Calu3 (cell line): ENCODE measurements at regions not wholly inside any gene's neighbourhood (a gene's known extent, or its start where the extent isn't known, plus 50 kb on each side); places are given as distances from the start of the nearest gene placed in this dataset.

Source experiments
- BruUV-seq: library from RNA; stranded (reverse); fragments of 400-500 nt; replicated peaks from 2 replicates; lab custom pipeline; 2021; lab: Mats Ljungman, UMichigan
- CTCF ChIA-PET: fragments of 300-600 bp; sonication (Branson Sonifier 250); formaldehyde crosslinking; loops from one replicate; lab custom pipeline; 2022; ENCODE audit warnings: antibody characterized with exemption; lab: Charles Lee
- DNase-seq: peaks from one replicate; pipeline ENCODE4 v3.0.0; 2022
- H3K27ac Mint-ChIP-seq: one replicate; pipeline ENCODE4 v1.8.0; 2022; ENCODE audit warnings: mixed read lengths; ENCODE audit not compliant: unreplicated experiment
- H3K27me3 Mint-ChIP-seq: one replicate; pipeline ENCODE4 v1.8.0; 2022; ENCODE audit warnings: mixed read lengths; ENCODE audit not compliant: unreplicated experiment
- H3K36me3 Mint-ChIP-seq: one replicate; pipeline ENCODE4 v1.8.0; 2022; ENCODE audit warnings: mild to moderate bottlenecking, moderate library complexity, mixed read lengths; ENCODE audit not compliant: insufficient read depth, unreplicated experiment
- H3K4me1 Mint-ChIP-seq: one replicate; pipeline ENCODE4 v1.8.0; 2022; ENCODE audit warnings: mild to moderate bottlenecking, low read depth, mixed read lengths; ENCODE audit not compliant: unreplicated experiment
- H3K4me3 Mint-ChIP-seq: one replicate; pipeline ENCODE4 v1.8.0; 2022; ENCODE audit warnings: mild to moderate bottlenecking, low read depth, moderate library complexity, mixed read lengths; ENCODE audit not compliant: unreplicated experiment
- H3K9me3 Mint-ChIP-seq: one replicate; pipeline ENCODE4 v1.8.0; 2022; ENCODE audit warnings: low read depth, mixed read lengths; ENCODE audit not compliant: unreplicated experiment
- intact Hi-C: fragments of 100-400 bp; cut with micrococcal nuclease; formaldehyde crosslinking; loops from one replicate; pipeline ENCODE4 v1.10.0; 2022; ENCODE audit not compliant: unreplicated experiment
- TF ChIP-seq, protein P1 (sequence below): fragments of 200-600 bp; IDR thresholded peaks from one replicate; pipeline ENCODE4 v1.8.0; 2022; ENCODE audit warnings: antibody characterized with exemption; ENCODE audit not compliant: unreplicated experiment

DNA sequence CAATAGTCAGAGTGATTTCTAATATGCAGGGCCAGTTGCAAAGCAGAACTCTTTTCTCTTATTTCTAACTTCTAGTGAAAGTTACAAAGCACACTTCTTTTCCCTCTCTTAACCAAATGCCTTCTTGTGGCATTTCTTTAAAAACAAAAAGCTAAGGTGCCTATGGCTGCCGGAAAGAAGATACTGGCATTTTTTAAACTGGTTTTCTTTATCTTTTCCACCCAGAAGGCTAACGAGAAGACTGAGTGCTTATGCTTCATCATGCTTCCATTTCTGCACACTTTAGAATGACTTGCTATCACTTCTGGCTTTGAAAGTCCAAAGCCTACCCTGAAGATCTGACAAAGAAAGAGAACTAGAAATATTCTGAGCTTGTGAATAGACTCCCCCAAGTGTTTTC is 141.3 kb downstream of the P2RY1 start:
- BruUV-seq = no TSS peak
- TF ChIP-seq, protein P1, sequence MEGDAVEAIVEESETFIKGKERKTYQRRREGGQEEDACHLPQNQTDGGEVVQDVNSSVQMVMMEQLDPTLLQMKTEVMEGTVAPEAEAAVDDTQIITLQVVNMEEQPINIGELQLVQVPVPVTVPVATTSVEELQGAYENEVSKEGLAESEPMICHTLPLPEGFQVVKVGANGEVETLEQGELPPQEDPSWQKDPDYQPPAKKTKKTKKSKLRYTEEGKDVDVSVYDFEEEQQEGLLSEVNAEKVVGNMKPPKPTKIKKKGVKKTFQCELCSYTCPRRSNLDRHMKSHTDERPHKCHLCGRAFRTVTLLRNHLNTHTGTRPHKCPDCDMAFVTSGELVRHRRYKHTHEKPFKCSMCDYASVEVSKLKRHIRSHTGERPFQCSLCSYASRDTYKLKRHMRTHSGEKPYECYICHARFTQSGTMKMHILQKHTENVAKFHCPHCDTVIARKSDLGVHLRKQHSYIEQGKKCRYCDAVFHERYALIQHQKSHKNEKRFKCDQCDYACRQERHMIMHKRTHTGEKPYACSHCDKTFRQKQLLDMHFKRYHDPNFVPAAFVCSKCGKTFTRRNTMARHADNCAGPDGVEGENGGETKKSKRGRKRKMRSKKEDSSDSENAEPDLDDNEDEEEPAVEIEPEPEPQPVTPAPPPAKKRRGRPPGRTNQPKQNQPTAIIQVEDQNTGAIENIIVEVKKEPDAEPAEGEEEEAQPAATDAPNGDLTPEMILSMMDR = no peak
- no peak overlapping the region for H3K4me3 Mint-ChIP-seq
- no peak overlapping the region for H3K27ac Mint-ChIP-seq
- CTCF ChIA-PET = no interaction called here
- H3K4me1 Mint-ChIP-seq = no peaks in the 10 kb centered on the region
- H3K27me3 Mint-ChIP-seq = no peaks in the 10 kb centered on the region
- no peaks in the 10 kb centered on the region for H3K36me3 Mint-ChIP-seq
- peaks cover 7% of the 10 kb centered on the region for H3K9me3 Mint-ChIP-seq
- DNase-seq = no peak
- intact Hi-C loops = no loop called here

DNA sequence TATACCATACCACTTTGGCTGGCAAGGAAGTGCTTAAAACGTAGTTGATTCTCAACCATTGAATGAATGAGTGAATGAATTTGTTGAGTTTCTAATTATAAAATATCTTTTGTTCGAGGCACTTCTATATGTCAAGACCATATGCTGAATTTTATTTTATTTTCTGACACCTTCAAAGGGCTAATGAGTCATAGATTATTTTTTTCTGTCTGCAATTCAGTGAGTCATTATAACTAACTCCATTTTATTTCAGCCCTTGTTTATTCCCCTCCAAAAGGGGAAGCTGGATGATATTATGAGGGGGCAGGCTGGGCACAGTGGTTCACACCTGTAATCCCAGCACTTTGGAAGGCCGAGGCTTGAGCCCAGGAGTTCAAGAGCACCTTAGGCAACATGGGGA is 142.4 kb downstream of the P2RY1 start:
- no peaks in the 10 kb centered on the region for H3K4me1 Mint-ChIP-seq
- no peak overlapping the region for H3K27ac Mint-ChIP-seq
- peaks cover 9% of the 10 kb centered on the region for H3K9me3 Mint-ChIP-seq
- no peaks in the 10 kb centered on the region for H3K27me3 Mint-ChIP-seq
- BruUV-seq = no TSS peak
- CTCF ChIA-PET = no interaction called here
- DNase-seq = no peak
- intact Hi-C loops = no loop called here
- no peaks in the 10 kb centered on the region for H3K36me3 Mint-ChIP-seq
- TF ChIP-seq, protein P1 = no peak
- H3K4me3 Mint-ChIP-seq = no peak overlapping the region

DNA sequence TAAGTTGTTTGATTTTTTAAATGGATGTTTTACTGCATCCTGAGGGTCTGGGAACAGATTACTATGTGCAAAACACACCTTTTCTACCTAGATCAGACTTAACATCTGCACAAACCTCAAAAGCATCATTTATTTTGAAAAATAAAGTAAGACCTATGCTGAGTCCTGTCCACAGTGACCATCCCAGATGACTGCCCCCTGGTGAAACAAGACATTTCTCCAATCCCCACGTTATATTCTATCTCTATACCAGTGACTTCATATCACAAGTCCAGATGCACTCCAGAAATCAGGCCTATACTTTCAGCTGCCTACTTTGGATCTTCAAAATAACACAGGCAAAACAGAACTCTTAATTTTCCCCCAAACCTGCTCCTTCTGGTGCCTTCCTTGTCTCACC is 143.2 kb downstream of the P2RY1 start:
- intact Hi-C loops = no loop called here
- no TSS peak for BruUV-seq
- Mint-ChIP-seq H3K4me3 (no peak overlapping the region), H3K27me3 (no peaks in the 10 kb centered on the region), H3K36me3 (no peaks in the 10 kb centered on the region), H3K27ac (no peak overlapping the region), H3K9me3 (peaks cover 9% of the 10 kb centered on the region), H3K4me1 (no peaks in the 10 kb centered on the region)
- no peak for DNase-seq
- TF ChIP-seq, protein P1 = no peak
- CTCF ChIA-PET = interaction anchor here (0.5 kb wide), 1 partner anchor 421 kb away, joined by 3 read pairs; no protein-coding TSS in a partner anchor

DNA sequence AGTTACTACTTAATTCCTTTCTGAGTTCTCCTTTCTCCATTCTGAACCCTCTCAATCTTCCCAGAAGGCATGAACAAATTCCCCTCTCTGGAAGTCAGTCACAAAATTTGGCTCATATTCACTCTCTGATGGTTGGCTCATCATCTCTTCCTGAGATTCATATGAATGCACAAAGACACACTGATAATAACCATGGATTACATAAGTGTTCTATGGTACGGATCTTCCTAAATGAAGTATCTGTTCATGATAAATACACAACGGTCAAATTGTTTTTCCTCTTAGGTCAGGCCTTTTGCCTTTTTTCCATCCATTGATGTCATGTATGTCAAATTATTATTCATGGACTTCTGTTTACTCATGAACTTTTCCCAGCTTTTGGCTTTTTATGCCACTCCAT is 162.6 kb downstream of the P2RY1 start:
- Mint-ChIP-seq H3K36me3 (peaks cover 5% of the 10 kb centered on the region), H3K4me1 (peaks cover 26% of the 10 kb centered on the region), H3K9me3 (no peaks in the 10 kb centered on the region), H3K27me3 (no peaks in the 10 kb centered on the region), H3K27ac (no peak overlapping the region), H3K4me3 (no peak overlapping the region)
- DNase-seq = no peak
- BruUV-seq = no TSS peak
- TF ChIP-seq, protein P1 = no peak
- CTCF ChIA-PET = no interaction called here
- intact Hi-C loops = no loop called here

DNA sequence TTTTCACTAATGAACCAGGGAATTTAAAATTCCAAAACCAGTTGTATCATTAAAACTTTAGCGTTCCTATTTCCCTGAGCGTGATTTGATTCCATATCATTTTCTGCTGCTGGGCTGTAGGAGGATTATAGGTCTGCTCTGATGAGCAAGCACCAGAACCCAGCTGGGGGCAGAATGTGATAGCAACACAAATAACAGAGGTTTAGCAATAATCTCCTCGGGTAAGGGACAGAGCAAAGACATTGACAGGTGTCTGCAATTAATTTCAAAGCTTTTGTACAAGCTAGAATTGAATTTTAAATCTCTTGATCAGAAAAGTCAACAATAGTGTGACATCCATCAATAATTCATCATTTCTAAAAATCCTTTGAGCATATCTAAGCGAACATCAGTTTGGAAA is 163.4 kb upstream of the RAP2B start:
- H3K27me3 Mint-ChIP-seq = no peaks in the 10 kb centered on the region
- no peaks in the 10 kb centered on the region for H3K9me3 Mint-ChIP-seq
- no peak overlapping the region for H3K27ac Mint-ChIP-seq
- peaks cover 5% of the 10 kb centered on the region for H3K36me3 Mint-ChIP-seq
- TF ChIP-seq, protein P1 = no peak
- H3K4me1 Mint-ChIP-seq = peaks cover 26% of the 10 kb centered on the region
- no peak for DNase-seq
- intact Hi-C loops = no loop called here
- CTCF ChIA-PET = no interaction called here
- BruUV-seq = no TSS peak
- H3K4me3 Mint-ChIP-seq = no peak overlapping the region
